Uterus (tissue), 3 donors: ENCODE measurements at regions not wholly inside any gene's neighbourhood (a gene's known extent, or its start where the extent isn't known, plus 50 kb on each side); places are given as distances from the start of the nearest gene placed in this dataset.

Experiments used
- DNase-seq, 2 donors: peaks; one replicate each; pipeline ENCODE4 v3.0.0-alpha.2; 2019 to 2020
- H3K27ac ChIP-seq, 2 donors: fragments of 200-600 bp; sonication (generic); 1 replicate in 1 of 2; 2 replicates in 1 of 2; pipeline ENCODE4 v1.5.1; 2016 to 2018
- H3K27me3 ChIP-seq, 2 donors: fragments of 200-600 bp; sonication (generic); one replicate each; pipeline ENCODE4 v1.5.1; 2018 to 2019; ENCODE audit warnings: control low read depth in 1 of 2
- H3K36me3 ChIP-seq, 2 donors: fragments of 200-600 bp; sonication (generic); one replicate each; pipeline ENCODE4 v1.5.1; 2019; ENCODE audit warnings: control low read depth in 1 of 2
- H3K4me1 ChIP-seq, 2 donors: fragments of 200-600 bp; sonication (generic); one replicate each; pipeline ENCODE4 v1.5.1; 2018 to 2019; ENCODE audit warnings: control low read depth in 1 of 2
- H3K4me3 ChIP-seq, 2 donors: fragments of 200-600 bp; sonication (generic); 1 replicate in 1 of 2; 2 replicates in 1 of 2; pipeline ENCODE4 v1.5.1; 2018 to 2019; ENCODE audit warnings: mild to moderate bottlenecking in 1 of 2
- H3K9me3 ChIP-seq, 2 donors: fragments of 200-600 bp; sonication (generic); one replicate each; pipeline ENCODE4 v1.5.1; 2019; ENCODE audit warnings: control low read depth in 1 of 2
- CTCF ChIP-seq, 4 experiments: fragments of 200-600 bp in 2 of 4; fragments of 450-650 bp in 2 of 4; sonication (generic) in 2 of 4; IDR thresholded peaks; one replicate each; pipeline ENCODE4 v1.5.1; 2016 to 2019; ENCODE audit warnings: antibody characterized with exemption in 4 of 4, mild to moderate bottlenecking in 2 of 4, moderate library complexity in 1 of 4
- POLR2A ChIP-seq, 2 donors: fragments of 450-650 bp; IDR thresholded peaks; one replicate each; pipeline ENCODE4 v1.6.1; 2016; ENCODE audit warnings: antibody characterized with exemption in 2 of 2, mild to moderate bottlenecking in 1 of 2, moderate library complexity in 1 of 2
- intact Hi-C: fragments of 100-400 bp; cut with DNase I; formaldehyde crosslinking; loops from one replicate; pipeline ENCODE4 v1.15.1; 2023; ENCODE audit warnings: low total_unique reads
- donor health status: DM: yes; HTN: yes; CAD: no.

GRCh38 chr7:101720324-101720723 is 91.2 kb upstream of the MYL10 start:
- Histone ChIP-seq H3K4me1 (no peaks in the 10 kb centered on the region), H3K4me3 (no peak overlapping the region), H3K27ac (no peak overlapping the region), H3K9me3 (no peaks in the 10 kb centered on the region), H3K27me3 (no peaks in the 10 kb centered on the region), H3K36me3 (no peaks in the 10 kb centered on the region)
- intact Hi-C loops = no loop called here
- no peak for DNase-seq
- TF ChIP-seq CTCF (IDR thresholded peaks at IDR 0.05) (no peak), POLR2A (IDR thresholded peaks at IDR 0.05) (no peak)

- no peak for DNase-seq
- Histone ChIP-seq H3K9me3 (no peaks in the 10 kb centered on the region), H3K27me3 (no peaks in the 10 kb centered on the region), H3K4me1 (no peaks in the 10 kb centered on the region), H3K36me3 (no peaks in the 10 kb centered on the region), H3K27ac (no peak overlapping the region), H3K4me3 (no peak overlapping the region)
- TF ChIP-seq POLR2A (IDR thresholded peaks at IDR 0.05) (no peak), CTCF (IDR thresholded peaks at IDR 0.05) (no peak)
- intact Hi-C loops = no loop called here
Observed at GRCh38 chr7:101722247-101722646, 93.2 kb upstream of the MYL10 start.

- Histone ChIP-seq H3K9me3 (no peaks in the 10 kb centered on the region), H3K4me3 (no peak overlapping the region), H3K27ac (no peak overlapping the region), H3K4me1 (no peaks in the 10 kb centered on the region), H3K36me3 (no peaks in the 10 kb centered on the region), H3K27me3 (no peaks in the 10 kb centered on the region)
- intact Hi-C loops = no loop called here
- TF ChIP-seq CTCF (IDR thresholded peaks at IDR 0.05) = no peak
- no peak for TF ChIP-seq POLR2A (IDR thresholded peaks at IDR 0.05)
- no peak for DNase-seq
Observed at GRCh38 chr7:101723835-101724234, 93.6 kb upstream of the CUX1 start.

GRCh38 chr7:101724957-101725356 is 92.5 kb upstream of the CUX1 start:
- H3K36me3 ChIP-seq = no peaks in the 10 kb centered on the region
- DNase-seq = no peak
- H3K27me3 ChIP-seq = no peaks in the 10 kb centered on the region
- H3K27ac ChIP-seq = no peak overlapping the region
- intact Hi-C loops = no loop called here
- no peaks in the 10 kb centered on the region for H3K4me1 ChIP-seq
- TF ChIP-seq CTCF (IDR thresholded peaks at IDR 0.05) (no peak), POLR2A (IDR thresholded peaks at IDR 0.05) (no peak)
- H3K9me3 ChIP-seq = no peaks in the 10 kb centered on the region
- no peak overlapping the region for H3K4me3 ChIP-seq

- no peaks in the 10 kb centered on the region for H3K4me1 ChIP-seq
- H3K27ac ChIP-seq = no peak overlapping the region
- no peaks in the 10 kb centered on the region for H3K27me3 ChIP-seq
- intact Hi-C loops = no loop called here
- TF ChIP-seq CTCF (IDR thresholded peaks at IDR 0.05) (no peak), POLR2A (IDR thresholded peaks at IDR 0.05) (no peak)
- H3K4me3 ChIP-seq = no peak overlapping the region
- no peak for DNase-seq
- H3K9me3 ChIP-seq = no peaks in the 10 kb centered on the region
- no peaks in the 10 kb centered on the region for H3K36me3 ChIP-seq
Observed at GRCh38 chr7:101725921-101726320, 91.5 kb upstream of the CUX1 start.
